ENCODE measurements at regions not wholly inside any gene's neighbourhood (a gene's known extent, or its start where the extent isn't known, plus 50 kb on each side); places are given as distances from the start of the nearest gene placed in this dataset.

GRCh38 chr14:38527502-38527878 is 271.6 kb upstream of the CLEC14A start:
- Histone ChIP-seq H3K4me2 (ENCODE audit: insufficient read depth in 1 of 2, low read depth in 2 of 2, low read length in 2 of 2) (no peak overlapping the region), H2BK15ac (ENCODE audit: low read length) (no peak overlapping the region), H2AFZ (ENCODE audit: low read length) (no peak overlapping the region), H3K27ac (ENCODE audit: low read depth, low read length) (no peak overlapping the region), H3K18ac (ENCODE audit: extremely low read depth, low read length) (no peak overlapping the region), H2BK20ac (ENCODE audit: low read length) (no peak overlapping the region), H3K4ac (replicated peaks; ENCODE audit: insufficient read length, low read depth, low read length) (no peak overlapping the region), H3K4me1 (replicated peaks in 1 of 4; ENCODE audit: control insufficient read depth in 3 of 4, insufficient read depth in 4 of 4, low read length in 3 of 4) (peaks cover 3 to 6% (median 4%) of the 10 kb centered on the region in 4 experiments; a peak in 4 of 7 replicates), H2AK5ac (ENCODE audit: low read depth, low read length) (no peak overlapping the region), H3K27me3 (replicated peaks in 1 of 4; ENCODE audit: control insufficient read depth in 3 of 4, extremely low read depth in 1 of 4, insufficient read depth in 3 of 4, low read length in 3 of 4) (no peaks in the 10 kb centered on the region), H4K91ac (replicated peaks; ENCODE audit: insufficient read length, low read length) (no peak overlapping the region), H2BK12ac (ENCODE audit: low read depth, low read length) (no peak overlapping the region), H3K56ac (replicated peaks; ENCODE audit: insufficient read length, low read depth, low read length) (no peak overlapping the region), H4K5ac (ENCODE audit: insufficient read length, low read depth, low read length) (no peak overlapping the region), H2BK5ac (ENCODE audit: low read depth, low read length) (no peak overlapping the region), H4K20me1 (replicated peaks in 1 of 2; ENCODE audit: control insufficient read depth in 1 of 2, insufficient read depth in 2 of 2, low read length in 2 of 2) (no peaks in the 10 kb centered on the region), H4K8ac (ENCODE audit: extremely low read depth, insufficient read depth, low read length) (no peak overlapping the region), H3K4me3 (ENCODE audit: extremely low read depth in 1 of 4, insufficient read depth in 2 of 4, low read depth in 3 of 4, low read length in 4 of 4) (no peak overlapping the region), H3K79me1 (ENCODE audit: low read depth, low read length) (no peaks in the 10 kb centered on the region), H2BK120ac (replicated peaks; ENCODE audit: low read depth, low read length) (no peak overlapping the region), H3K9ac (replicated peaks in 1 of 4; ENCODE audit: extremely low read depth in 1 of 4, low read depth in 3 of 4, low read length in 3 of 4) (no peak overlapping the region), H3K23me2 (ENCODE audit: low read depth, low read length) (no peaks in the 10 kb centered on the region), H3K36me3 (ENCODE audit: control insufficient read depth in 2 of 4, insufficient read depth in 4 of 4, low read length in 3 of 4) (no peaks in the 10 kb centered on the region), H3K9me3 (ENCODE audit: insufficient read depth in 2 of 2, low read depth in 1 of 2, low read length in 1 of 2) (no peaks in the 10 kb centered on the region), H3K23ac (ENCODE audit: insufficient read length) (no peak overlapping the region), H3K14ac (ENCODE audit: insufficient read length) (no peak overlapping the region), H3K79me2 (ENCODE audit: control insufficient read depth in 1 of 2, insufficient read depth in 2 of 2, low read length in 2 of 2) (no peaks in the 10 kb centered on the region)
- TF ChIP-seq BRCA1 (IDR thresholded peaks at IDR 0.05; ENCODE audit: low read depth, low read length) (no peak), EZH2 (IDR thresholded peaks at IDR 0.05; ENCODE audit: low read depth, low read length, severe bottlenecking) (no peak), GABPA (IDR thresholded peaks at IDR 0.05; ENCODE audit: borderline replicate concordance, insufficient read depth, low read length) (no peak), MAX (IDR thresholded peaks at IDR 0.05) (no peak), SUZ12 (IDR thresholded peaks at IDR 0.05; ENCODE audit: low read length) (no peak), POU5F1 (IDR thresholded peaks at IDR 0.05; ENCODE audit: low read depth, low read length) (no peak), KDM1A (IDR thresholded peaks at IDR 0.05; ENCODE audit: borderline replicate concordance, low read length) (no peak), SAP30 (IDR thresholded peaks at IDR 0.05; ENCODE audit: insufficient read depth, insufficient replicate concordance, low read length) (no peak), RNF2 (IDR thresholded peaks at IDR 0.05; ENCODE audit: borderline replicate concordance, low read depth, low read length, missing control alignments, poor library complexity, severe bottlenecking) (no peak), RBBP5 (IDR thresholded peaks at IDR 0.05; ENCODE audit: borderline replicate concordance, low read depth, low read length) (no peak), PHF8 (conservative IDR thresholded peaks at IDR 0.05; ENCODE audit: low read depth, low read length) (no peak)
- CTCF ChIA-PET (ENCODE audit: partially characterized antibody): no interaction called here
- no peak for DNase-seq (ENCODE audit: low read depth in 1 of 2, low spot score in 2 of 2)
- FAIRE-seq: no peak
- POLR2A ChIA-PET (ENCODE audit: partially characterized antibody): no interaction called here

All from H1 (cell line).